BJ (cell line): ENCODE measurements at regions not wholly inside any gene's neighbourhood (a gene's known extent, or its start where the extent isn't known, plus 50 kb on each side); places are given as distances from the start of the nearest gene placed in this dataset.

Experiments used
- CTCF ChIA-PET: fragments of 350-600 bp; formaldehyde crosslinking; extraction: SDS; loops from one replicate; lab custom pipeline; 2021; ENCODE audit warnings: antibody characterized with exemption, inconsistent platforms; lab: Yijun Ruan, JAX
- POLR2A ChIA-PET: fragments of 300-600 bp; sonication (Branson Sonifier 250); formaldehyde crosslinking; extraction: SDS; loops from one replicate; lab custom pipeline; 2021; ENCODE audit warnings: antibody characterized with exemption; lab: Charles Lee
- DNase-seq: peaks from one replicate; pipeline ENCODE4 v3.0.0-alpha.2; 2011; ENCODE audit warnings: low read depth
- H3K27me3 ChIP-seq: 2 replicates; pipeline ENCODE4 v1.6.0; 2011; ENCODE audit warnings: low read length; ENCODE audit not compliant: control insufficient read depth, insufficient read depth
- H3K36me3 ChIP-seq: 2 replicates; pipeline ENCODE4 v1.5.1; 2011; ENCODE audit warnings: low read length; ENCODE audit not compliant: control insufficient read depth, insufficient read depth
- H3K4me3 ChIP-seq: 2 replicates; pipeline ENCODE4 v1.5.1; 2011; ENCODE audit warnings: low read depth, mild to moderate bottlenecking, control low read depth, low read length
- TF ChIP-seq, protein P1 (sequence below): IDR thresholded peaks from 2 replicates; pipeline ENCODE4 v1.5.1; 2011; ENCODE audit warnings: low read depth, mild to moderate bottlenecking, control low read depth, inconsistent platforms, low read length, moderate library complexity; ENCODE audit not compliant: insufficient read depth

- CTCF ChIA-PET = no interaction called here
- TF ChIP-seq, protein P1, sequence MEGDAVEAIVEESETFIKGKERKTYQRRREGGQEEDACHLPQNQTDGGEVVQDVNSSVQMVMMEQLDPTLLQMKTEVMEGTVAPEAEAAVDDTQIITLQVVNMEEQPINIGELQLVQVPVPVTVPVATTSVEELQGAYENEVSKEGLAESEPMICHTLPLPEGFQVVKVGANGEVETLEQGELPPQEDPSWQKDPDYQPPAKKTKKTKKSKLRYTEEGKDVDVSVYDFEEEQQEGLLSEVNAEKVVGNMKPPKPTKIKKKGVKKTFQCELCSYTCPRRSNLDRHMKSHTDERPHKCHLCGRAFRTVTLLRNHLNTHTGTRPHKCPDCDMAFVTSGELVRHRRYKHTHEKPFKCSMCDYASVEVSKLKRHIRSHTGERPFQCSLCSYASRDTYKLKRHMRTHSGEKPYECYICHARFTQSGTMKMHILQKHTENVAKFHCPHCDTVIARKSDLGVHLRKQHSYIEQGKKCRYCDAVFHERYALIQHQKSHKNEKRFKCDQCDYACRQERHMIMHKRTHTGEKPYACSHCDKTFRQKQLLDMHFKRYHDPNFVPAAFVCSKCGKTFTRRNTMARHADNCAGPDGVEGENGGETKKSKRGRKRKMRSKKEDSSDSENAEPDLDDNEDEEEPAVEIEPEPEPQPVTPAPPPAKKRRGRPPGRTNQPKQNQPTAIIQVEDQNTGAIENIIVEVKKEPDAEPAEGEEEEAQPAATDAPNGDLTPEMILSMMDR = no peak
- DNase-seq = no peak
- Histone ChIP-seq H3K27me3 (no peaks in the 10 kb centered on the region), H3K36me3 (no peaks in the 10 kb centered on the region), H3K4me3 (no peak overlapping the region)
- POLR2A ChIA-PET = no interaction called here
Observed at GRCh38 chr21:41009398-41010100, 158.4 kb upstream of the BACE2 start.

DNA sequence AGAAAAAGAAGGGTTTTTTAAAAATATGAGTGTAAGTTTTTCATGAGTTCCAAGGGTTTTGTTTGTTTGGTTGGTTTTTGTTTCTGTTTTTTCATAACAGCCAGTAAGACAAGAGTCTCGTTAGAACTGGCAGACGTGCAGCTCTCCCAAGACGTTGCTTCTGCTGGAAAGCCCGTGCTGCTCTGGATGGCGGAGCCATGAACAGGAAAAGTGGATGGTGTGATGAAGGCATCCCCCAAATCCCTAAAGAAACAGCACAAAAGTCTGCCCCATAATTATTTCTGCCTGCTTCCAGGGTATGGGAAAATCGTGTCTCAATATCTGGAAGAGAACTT, 157.9 kb upstream of the BACE2 start:
- Histone ChIP-seq H3K36me3 (no peaks in the 10 kb centered on the region), H3K4me3 (no peak overlapping the region), H3K27me3 (no peaks in the 10 kb centered on the region)
- TF ChIP-seq, protein P1 = no peak
- ChIA-PET POLR2A (no interaction called here), CTCF (no interaction called here)
- DNase-seq = no peak

GRCh38 chr21:41011098-41011731, 156.7 kb upstream of the BACE2 start:
- no peak for DNase-seq
- Histone ChIP-seq H3K36me3 (no peaks in the 10 kb centered on the region), H3K4me3 (no peak overlapping the region), H3K27me3 (no peaks in the 10 kb centered on the region)
- ChIA-PET POLR2A (no interaction called here), CTCF (no interaction called here)
- TF ChIP-seq, protein P1 = no peak

GRCh38 chr21:41011951-41012366, 156.0 kb upstream of the BACE2 start:
- TF ChIP-seq, protein P1 = no peak
- DNase-seq = no peak
- Histone ChIP-seq H3K36me3 (no peaks in the 10 kb centered on the region), H3K4me3 (no peak overlapping the region), H3K27me3 (no peaks in the 10 kb centered on the region)
- CTCF ChIA-PET = no interaction called here
- POLR2A ChIA-PET = no interaction called here

DNA sequence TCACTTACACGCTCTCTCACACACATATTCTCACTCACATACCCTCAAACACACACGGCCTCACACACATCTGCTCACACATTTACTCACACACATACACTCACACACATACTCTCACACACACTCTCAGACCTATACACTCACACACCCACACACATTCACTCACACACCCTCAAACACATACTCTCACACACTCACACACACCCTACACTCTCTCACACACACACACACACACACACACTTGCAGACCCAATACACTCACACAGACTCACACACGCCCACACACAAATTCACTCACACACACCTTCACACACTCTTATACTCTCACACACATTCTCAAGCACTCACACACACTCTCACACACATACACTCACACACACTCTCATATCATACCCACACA, 155.5 kb upstream of the BACE2 start:
- ChIA-PET CTCF (no interaction called here), POLR2A (no interaction called here)
- H3K36me3 ChIP-seq = no peaks in the 10 kb centered on the region
- no peak for DNase-seq
- H3K27me3 ChIP-seq = no peaks in the 10 kb centered on the region
- no peak overlapping the region for H3K4me3 ChIP-seq
- TF ChIP-seq, protein P1 = no peak
